ENCODE measurements at regions not wholly inside any gene's neighbourhood (a gene's known extent, or its start where the extent isn't known, plus 50 kb on each side); places are given as distances from the start of the nearest gene placed in this dataset.

DNA sequence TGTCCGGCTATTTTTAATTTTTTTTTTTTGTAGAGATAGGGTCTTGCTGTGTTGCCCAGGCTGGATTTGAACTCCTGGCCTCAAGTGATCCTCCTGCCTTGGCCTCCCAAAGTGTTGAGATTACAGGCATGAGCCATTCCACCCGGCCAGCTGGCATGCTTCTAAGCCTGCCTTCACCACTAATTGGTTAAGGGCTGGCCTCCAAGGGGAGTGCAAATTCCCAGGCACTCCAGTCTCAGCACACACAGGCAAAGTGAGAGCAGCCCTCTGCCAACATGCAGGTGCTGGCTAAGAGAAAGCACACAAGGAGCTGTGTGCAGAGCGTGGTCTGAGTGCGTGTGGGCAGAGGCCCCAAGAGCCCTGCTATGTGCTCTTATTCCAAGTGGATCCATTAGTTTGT, 149.8 kb upstream of the HS3ST2 start:
- Histone ChIP-seq H3K9me3 (ENCODE audit: control insufficient read depth in 2 of 2, low read length in 2 of 2) (no peaks in the 10 kb centered on the region), H3K27me3 (ENCODE audit: control insufficient read depth in 2 of 2, insufficient read depth in 2 of 2, low read length in 2 of 2) (peaks cover 0 to 9% of the 10 kb centered on the region in 2 donors), H3K4me1 (ENCODE audit: control insufficient read depth in 2 of 2, insufficient read depth in 2 of 2, low read length in 2 of 2) (no peaks in the 10 kb centered on the region), H3K27ac (ENCODE audit: low read depth in 2 of 2, low read length in 2 of 2) (no peak overlapping the region), H3K36me3 (ENCODE audit: control insufficient read depth in 2 of 2, insufficient read depth in 2 of 2, low read length in 2 of 2) (no peaks in the 10 kb centered on the region), H3K9ac (ENCODE audit: low read depth in 1 of 2, low read length in 2 of 2) (no peak overlapping the region), H3K4me3 (ENCODE audit: low read length in 2 of 2) (no peak overlapping the region)

DNA sequence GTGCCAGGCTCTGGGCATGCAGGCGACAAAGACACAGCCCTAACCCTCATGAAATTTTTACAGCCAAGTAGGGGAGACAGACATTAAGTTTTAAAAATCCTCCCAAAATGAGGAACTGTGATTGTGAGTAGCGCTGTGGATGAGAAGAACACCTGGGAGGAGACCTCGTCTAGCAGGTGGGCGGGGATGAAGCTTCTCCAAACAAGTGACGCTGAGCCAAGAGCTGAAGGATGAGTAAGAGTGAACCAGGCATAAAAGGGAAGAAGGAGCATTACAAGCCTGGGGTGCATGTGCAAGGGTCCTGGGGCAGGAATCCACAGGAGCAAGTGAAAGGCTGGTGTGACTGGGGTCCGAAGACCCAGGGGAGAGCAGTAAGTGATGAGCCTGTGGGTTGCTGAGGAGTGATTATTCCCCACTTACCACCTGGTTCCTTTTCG, 149.4 kb upstream of the HS3ST2 start:
- Histone ChIP-seq H3K27me3 (ENCODE audit: control insufficient read depth in 2 of 2, insufficient read depth in 2 of 2, low read length in 2 of 2) (peaks cover 0 to 9% of the 10 kb centered on the region in 2 donors), H3K4me3 (ENCODE audit: low read length in 2 of 2) (no peak overlapping the region), H3K36me3 (ENCODE audit: control insufficient read depth in 2 of 2, insufficient read depth in 2 of 2, low read length in 2 of 2) (no peaks in the 10 kb centered on the region), H3K9me3 (ENCODE audit: control insufficient read depth in 2 of 2, low read length in 2 of 2) (no peaks in the 10 kb centered on the region), H3K27ac (ENCODE audit: low read depth in 2 of 2, low read length in 2 of 2) (no peak overlapping the region), H3K4me1 (ENCODE audit: control insufficient read depth in 2 of 2, insufficient read depth in 2 of 2, low read length in 2 of 2) (no peaks in the 10 kb centered on the region), H3K9ac (ENCODE audit: low read depth in 1 of 2, low read length in 2 of 2) (no peak overlapping the region)

DNA sequence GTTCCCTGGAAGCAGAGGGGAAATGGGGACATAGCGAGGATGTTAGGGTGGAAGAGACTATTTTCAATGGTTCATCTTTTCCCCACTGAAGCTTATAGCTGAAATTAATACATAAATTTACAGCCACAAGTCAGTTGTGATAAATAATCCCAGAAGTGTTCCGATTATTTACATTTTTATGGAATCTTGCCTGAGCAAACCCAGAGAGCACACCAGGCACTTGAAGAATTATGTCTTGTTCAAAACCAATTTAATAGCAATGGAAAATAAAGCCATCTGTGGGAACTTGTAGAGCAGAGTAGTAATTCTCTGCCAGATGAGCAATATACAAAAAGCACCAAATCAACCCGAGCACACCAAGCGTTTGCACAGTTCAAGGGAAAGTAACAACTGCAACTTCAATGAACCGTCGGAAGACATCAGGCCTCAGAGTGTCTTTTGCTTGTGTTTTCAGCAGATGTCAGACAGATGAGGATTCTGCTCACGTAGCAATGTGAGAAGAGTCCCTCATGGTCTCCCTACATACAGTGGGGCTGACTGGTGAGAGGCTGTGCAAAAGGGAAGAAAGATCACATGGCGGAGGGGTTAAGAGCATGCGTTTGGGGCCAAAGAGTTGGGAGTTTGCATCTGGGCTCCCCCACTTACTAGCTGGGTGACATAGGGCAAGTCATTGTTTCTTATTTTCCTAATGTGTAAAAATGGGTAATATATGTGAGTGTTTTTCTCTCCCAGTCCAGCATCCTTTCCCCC, 148.7 kb upstream of the HS3ST2 start:
- no peak overlapping the region for H3K27ac ChIP-seq (ENCODE audit: low read depth in 2 of 2, low read length in 2 of 2)
- H3K4me1 ChIP-seq (ENCODE audit: control insufficient read depth in 2 of 2, insufficient read depth in 2 of 2, low read length in 2 of 2), result no peaks in the 10 kb centered on the region
- H3K27me3 ChIP-seq (ENCODE audit: control insufficient read depth in 2 of 2, insufficient read depth in 2 of 2, low read length in 2 of 2), result peaks cover 0 to 9% of the 10 kb centered on the region in 2 donors
- H3K9me3 ChIP-seq (ENCODE audit: control insufficient read depth in 2 of 2, low read length in 2 of 2), result no peaks in the 10 kb centered on the region
- no peaks in the 10 kb centered on the region for H3K36me3 ChIP-seq (ENCODE audit: control insufficient read depth in 2 of 2, insufficient read depth in 2 of 2, low read length in 2 of 2)
- no peak overlapping the region for H3K4me3 ChIP-seq (ENCODE audit: low read length in 2 of 2)
- H3K9ac ChIP-seq (ENCODE audit: low read depth in 1 of 2, low read length in 2 of 2), result no peak overlapping the region

DNA sequence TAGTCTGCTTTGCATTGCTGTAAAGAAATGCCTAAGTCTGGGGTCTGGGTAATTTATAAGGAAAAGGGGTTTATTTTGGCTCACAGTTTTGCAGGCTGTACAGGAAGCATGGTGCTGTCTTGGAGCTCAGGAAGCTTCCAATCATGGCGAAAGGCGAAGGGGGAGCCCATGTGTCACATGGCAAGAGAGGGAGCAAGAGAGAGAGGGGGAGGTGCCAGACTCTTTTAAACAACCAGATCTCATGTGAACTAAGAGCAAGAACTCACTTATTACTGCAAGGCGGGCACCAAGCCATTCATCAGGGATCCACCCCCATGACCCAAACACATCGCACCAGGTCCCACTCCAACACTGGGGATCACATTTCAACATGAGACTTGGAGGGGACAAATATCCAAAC, 148.2 kb upstream of the HS3ST2 start:
- Histone ChIP-seq H3K4me1 (ENCODE audit: control insufficient read depth in 2 of 2, insufficient read depth in 2 of 2, low read length in 2 of 2) (no peaks in the 10 kb centered on the region), H3K9ac (ENCODE audit: low read depth in 1 of 2, low read length in 2 of 2) (no peak overlapping the region), H3K4me3 (ENCODE audit: low read length in 2 of 2) (no peak overlapping the region), H3K27me3 (ENCODE audit: control insufficient read depth in 2 of 2, insufficient read depth in 2 of 2, low read length in 2 of 2) (peaks cover 0 to 9% of the 10 kb centered on the region in 2 donors), H3K27ac (ENCODE audit: low read depth in 2 of 2, low read length in 2 of 2) (no peak overlapping the region), H3K9me3 (ENCODE audit: control insufficient read depth in 2 of 2, low read length in 2 of 2) (no peaks in the 10 kb centered on the region), H3K36me3 (ENCODE audit: control insufficient read depth in 2 of 2, insufficient read depth in 2 of 2, low read length in 2 of 2) (no peaks in the 10 kb centered on the region)

DNA sequence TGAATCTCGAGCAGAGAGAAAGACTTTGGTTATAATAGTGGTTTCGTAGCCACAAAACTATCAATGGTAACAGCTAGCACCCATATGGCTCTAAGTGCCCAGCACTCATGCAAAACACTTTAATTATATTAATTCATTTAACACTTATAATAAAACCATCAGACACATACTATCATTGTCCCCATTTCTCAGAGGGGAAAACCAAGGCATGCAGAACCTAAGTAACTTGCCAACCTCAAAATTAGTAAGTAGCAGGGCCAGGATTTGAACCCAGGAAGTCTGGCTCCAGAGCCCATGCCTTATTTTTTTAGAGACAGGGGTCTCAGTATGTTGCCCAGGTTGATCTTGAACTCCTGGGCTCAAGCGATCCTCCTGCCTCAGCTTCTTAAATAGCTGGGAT, 145.6 kb upstream of the HS3ST2 start:
- Histone ChIP-seq H3K9me3 (ENCODE audit: control insufficient read depth in 2 of 2, low read length in 2 of 2) (no peaks in the 10 kb centered on the region), H3K27ac (ENCODE audit: low read depth in 2 of 2, low read length in 2 of 2) (no peak overlapping the region), H3K4me3 (ENCODE audit: low read length in 2 of 2) (no peak overlapping the region), H3K9ac (ENCODE audit: low read depth in 1 of 2, low read length in 2 of 2) (no peak overlapping the region), H3K36me3 (ENCODE audit: control insufficient read depth in 2 of 2, insufficient read depth in 2 of 2, low read length in 2 of 2) (no peaks in the 10 kb centered on the region), H3K27me3 (ENCODE audit: control insufficient read depth in 2 of 2, insufficient read depth in 2 of 2, low read length in 2 of 2) (peaks cover 0 to 5% of the 10 kb centered on the region in 2 donors), H3K4me1 (ENCODE audit: control insufficient read depth in 2 of 2, insufficient read depth in 2 of 2, low read length in 2 of 2) (no peaks in the 10 kb centered on the region)

DNA sequence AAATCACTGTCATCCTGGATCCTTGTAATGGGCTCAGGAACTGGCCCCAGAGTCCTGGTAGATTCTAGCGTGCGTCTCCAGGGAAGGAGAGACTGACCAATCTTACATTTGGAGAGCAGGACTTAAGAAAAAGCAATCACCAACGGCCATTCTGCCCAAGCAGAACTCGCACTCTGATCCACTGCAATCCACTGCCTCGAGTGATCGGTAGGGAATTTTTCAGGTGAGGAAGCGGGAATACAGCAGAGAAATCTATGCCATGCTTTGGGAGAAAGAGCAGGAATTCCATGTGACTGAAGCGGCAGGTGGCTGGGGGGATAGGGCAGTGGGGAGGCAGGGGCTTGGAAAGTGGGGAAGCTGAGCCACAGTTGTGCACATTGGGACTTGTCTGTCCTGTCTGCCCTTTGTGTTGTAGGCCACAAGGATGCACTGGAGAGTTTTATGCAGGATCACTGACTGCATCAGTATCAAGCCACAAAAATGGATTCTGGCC, 143.9 kb upstream of the HS3ST2 start:
- Histone ChIP-seq H3K9ac (ENCODE audit: low read depth in 1 of 2, low read length in 2 of 2) (no peak overlapping the region), H3K4me3 (ENCODE audit: low read length in 2 of 2) (no peak overlapping the region), H3K27ac (ENCODE audit: low read depth in 2 of 2, low read length in 2 of 2) (no peak overlapping the region), H3K9me3 (ENCODE audit: control insufficient read depth in 2 of 2, low read length in 2 of 2) (no peaks in the 10 kb centered on the region), H3K36me3 (ENCODE audit: control insufficient read depth in 2 of 2, insufficient read depth in 2 of 2, low read length in 2 of 2) (no peaks in the 10 kb centered on the region), H3K4me1 (ENCODE audit: control insufficient read depth in 2 of 2, insufficient read depth in 2 of 2, low read length in 2 of 2) (no peaks in the 10 kb centered on the region), H3K27me3 (ENCODE audit: control insufficient read depth in 2 of 2, insufficient read depth in 2 of 2, low read length in 2 of 2) (peaks cover 0 to 6% of the 10 kb centered on the region in 2 donors)

DNA sequence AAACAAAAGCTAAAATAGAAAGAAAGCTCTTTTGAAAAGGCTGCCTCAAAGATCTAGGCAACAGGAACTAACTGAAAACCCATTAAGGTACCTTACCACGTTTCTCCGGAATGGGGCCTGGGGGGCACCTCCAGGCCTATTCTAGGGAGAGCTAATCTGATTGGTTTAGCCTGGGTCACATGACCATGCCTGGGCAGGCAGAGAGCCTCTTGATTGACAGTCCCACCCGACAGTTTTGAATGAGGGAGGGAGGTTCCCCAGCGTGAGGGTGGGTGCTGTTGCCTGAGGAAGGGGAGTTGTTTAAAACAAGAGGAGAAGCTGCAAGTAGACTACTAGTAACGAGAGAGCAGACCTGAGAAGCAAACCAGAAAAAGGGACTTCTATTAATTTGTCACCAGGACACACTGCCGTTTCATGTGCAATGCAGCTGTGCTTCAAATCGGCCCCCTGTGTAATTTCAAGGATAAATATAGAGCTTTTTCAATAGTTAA, 143.4 kb upstream of the HS3ST2 start:
- Histone ChIP-seq H3K36me3 (ENCODE audit: control insufficient read depth in 2 of 2, insufficient read depth in 2 of 2, low read length in 2 of 2) (no peaks in the 10 kb centered on the region), H3K4me3 (ENCODE audit: low read length in 2 of 2) (no peak overlapping the region), H3K9me3 (ENCODE audit: control insufficient read depth in 2 of 2, low read length in 2 of 2) (no peaks in the 10 kb centered on the region)

DNA sequence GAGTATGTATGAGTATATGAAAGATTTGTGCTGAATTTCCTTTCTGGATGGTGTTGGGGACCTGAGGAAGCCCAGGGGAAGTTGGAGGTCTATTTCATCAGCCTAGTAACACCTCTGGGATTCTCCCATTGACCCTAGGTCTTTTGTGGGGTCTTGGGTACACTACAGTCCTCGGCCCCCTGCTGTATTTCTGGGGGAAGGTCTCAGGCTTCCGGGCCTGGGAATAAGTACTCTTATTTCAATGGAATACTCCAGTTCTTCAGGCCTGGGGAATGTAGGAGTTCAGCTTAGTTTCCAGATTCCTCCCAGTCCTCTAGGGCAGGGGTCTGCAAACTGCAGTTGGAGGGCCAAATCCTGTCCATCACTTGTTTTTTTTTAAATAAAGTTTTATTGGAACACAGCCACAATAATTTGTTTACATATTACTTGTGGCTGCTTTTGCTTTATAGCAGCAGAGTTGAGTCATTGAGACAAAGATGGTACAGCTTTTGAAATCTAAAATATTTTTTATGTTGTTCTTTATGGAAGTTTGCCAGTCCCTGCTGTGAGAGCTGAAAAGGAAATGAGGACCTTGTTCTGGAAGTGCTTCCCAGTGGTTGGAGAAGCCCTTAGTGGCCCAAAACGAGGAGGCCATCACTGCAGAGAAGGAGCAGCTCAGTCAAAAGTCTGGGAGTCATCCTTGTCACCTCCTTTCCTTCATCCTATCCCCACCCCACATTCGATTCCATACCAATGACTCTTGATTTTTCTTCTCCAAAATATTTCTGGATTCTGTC, 142.5 kb upstream of the HS3ST2 start:
- no peak overlapping the region for H3K27ac ChIP-seq (ENCODE audit: low read depth in 2 of 2, low read length in 2 of 2)
- H3K27me3 ChIP-seq (ENCODE audit: control insufficient read depth in 2 of 2, insufficient read depth in 2 of 2, low read length in 2 of 2), result peaks cover 0 to 5% of the 10 kb centered on the region in 2 donors
- no peak overlapping the region for H3K9ac ChIP-seq (ENCODE audit: low read depth in 1 of 2, low read length in 2 of 2)
- no peaks in the 10 kb centered on the region for H3K36me3 ChIP-seq (ENCODE audit: control insufficient read depth in 2 of 2, insufficient read depth in 2 of 2, low read length in 2 of 2)
- no peaks in the 10 kb centered on the region for H3K9me3 ChIP-seq (ENCODE audit: control insufficient read depth in 2 of 2, low read length in 2 of 2)
- no peak overlapping the region for H3K4me3 ChIP-seq (ENCODE audit: low read length in 2 of 2)
- H3K4me1 ChIP-seq (ENCODE audit: control insufficient read depth in 2 of 2, insufficient read depth in 2 of 2, low read length in 2 of 2), result no peaks in the 10 kb centered on the region

More for the DNA sequence above, 143.4 kb upstream of the HS3ST2 start:
- Histone ChIP-seq H3K27me3 (ENCODE audit: control insufficient read depth in 2 of 2, insufficient read depth in 2 of 2, low read length in 2 of 2) (peaks cover 0 to 2% of the 10 kb centered on the region in 2 donors), H3K9ac (ENCODE audit: low read depth in 1 of 2, low read length in 2 of 2) (no peak overlapping the region), H3K27ac (ENCODE audit: low read depth in 2 of 2, low read length in 2 of 2) (no peak overlapping the region), H3K4me1 (ENCODE audit: control insufficient read depth in 2 of 2, insufficient read depth in 2 of 2, low read length in 2 of 2) (no peaks in the 10 kb centered on the region)

DNA sequence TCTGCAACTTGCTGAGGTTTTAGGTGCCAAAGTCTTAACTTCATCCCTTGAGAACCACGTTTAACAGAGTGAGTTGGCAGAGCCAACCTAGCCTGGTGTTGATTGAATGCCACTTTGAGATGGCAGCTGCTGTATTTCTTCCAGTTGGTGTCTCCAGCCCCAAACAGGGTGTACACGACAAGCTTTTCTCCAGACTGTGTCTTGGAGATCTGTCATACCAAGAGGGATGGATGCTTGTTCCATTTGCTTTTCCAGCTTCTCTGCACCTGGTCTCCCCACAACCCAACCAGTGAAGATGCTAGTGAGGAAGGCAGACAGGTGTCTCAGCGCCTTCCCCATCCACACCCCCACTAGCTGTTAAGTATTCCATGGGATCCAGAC, 141.1 kb upstream of the HS3ST2 start:
- no peaks in the 10 kb centered on the region for H3K36me3 ChIP-seq (ENCODE audit: control insufficient read depth in 2 of 2, insufficient read depth in 2 of 2, low read length in 2 of 2)
- no peaks in the 10 kb centered on the region for H3K9me3 ChIP-seq (ENCODE audit: control insufficient read depth in 2 of 2, low read length in 2 of 2)
- H3K4me1 ChIP-seq (ENCODE audit: control insufficient read depth in 2 of 2, insufficient read depth in 2 of 2, low read length in 2 of 2), result no peaks in the 10 kb centered on the region
- H3K4me3 ChIP-seq (ENCODE audit: low read length in 2 of 2), result no peak overlapping the region
- peaks cover 0 to 11% of the 10 kb centered on the region in 2 donors for H3K27me3 ChIP-seq (ENCODE audit: control insufficient read depth in 2 of 2, insufficient read depth in 2 of 2, low read length in 2 of 2)
- H3K27ac ChIP-seq (ENCODE audit: low read depth in 2 of 2, low read length in 2 of 2), result no peak overlapping the region
- no peak overlapping the region for H3K9ac ChIP-seq (ENCODE audit: low read depth in 1 of 2, low read length in 2 of 2)

DNA sequence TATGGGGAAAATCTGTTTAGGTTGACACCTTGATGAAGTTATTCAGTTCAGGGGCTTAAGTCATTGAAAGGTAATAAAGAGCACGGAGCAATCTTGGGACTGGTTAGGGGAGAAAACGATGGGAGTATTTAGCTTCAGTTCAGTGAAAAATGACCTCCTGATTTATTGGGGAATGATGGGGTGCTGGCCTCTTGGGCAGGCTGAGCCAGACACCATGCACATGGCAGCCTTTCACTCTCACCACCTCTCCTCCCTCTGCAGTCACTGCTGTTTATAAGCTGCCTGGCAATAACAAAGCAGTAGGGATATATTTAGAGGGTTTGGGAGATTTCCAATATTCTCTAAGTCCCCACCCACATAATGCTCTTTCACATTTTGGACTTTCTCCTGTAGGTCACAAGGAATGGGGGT, 140.5 kb upstream of the HS3ST2 start:
- no peak overlapping the region for H3K4me3 ChIP-seq (ENCODE audit: low read length in 2 of 2)
- H3K9me3 ChIP-seq (ENCODE audit: control insufficient read depth in 2 of 2, low read length in 2 of 2), result no peaks in the 10 kb centered on the region
- H3K27ac ChIP-seq (ENCODE audit: low read depth in 2 of 2, low read length in 2 of 2), result no peak overlapping the region
- peaks cover 0 to 13% of the 10 kb centered on the region in 2 donors for H3K27me3 ChIP-seq (ENCODE audit: control insufficient read depth in 2 of 2, insufficient read depth in 2 of 2, low read length in 2 of 2)
- H3K36me3 ChIP-seq (ENCODE audit: control insufficient read depth in 2 of 2, insufficient read depth in 2 of 2, low read length in 2 of 2), result no peaks in the 10 kb centered on the region
- no peaks in the 10 kb centered on the region for H3K4me1 ChIP-seq (ENCODE audit: control insufficient read depth in 2 of 2, insufficient read depth in 2 of 2, low read length in 2 of 2)
- no peak overlapping the region for H3K9ac ChIP-seq (ENCODE audit: low read depth in 1 of 2, low read length in 2 of 2)

Data from mucosa of rectum (tissue), 2 donors.